ENCODE measurements at regions not wholly inside any gene's neighbourhood (a gene's known extent, or its start where the extent isn't known, plus 50 kb on each side); places are given as distances from the start of the nearest gene placed in this dataset.
"Not testable (repeated sequence)": the region's sequence is repeated elsewhere in the genome, so short reads cannot be mapped to it uniquely, and the experiment has no call there.

- no peak for FAIRE-seq
Observed at GRCh38 chr15:29550834-29551465, 271.3 kb downstream of the TJP1 start.

- FAIRE-seq, result no peak
Observed at GRCh38 chr15:29548006-29548405, 274.3 kb downstream of the TJP1 start.

GRCh38 chr15:29544513-29545128, 275.0 kb upstream of the NSMCE3 start:
- no peak for FAIRE-seq

GRCh38 chr15:29542994-29543393, 273.4 kb upstream of the NSMCE3 start:
- FAIRE-seq, result no peak

GRCh38 chr15:29541309-29541708, 271.7 kb upstream of the NSMCE3 start:
- FAIRE-seq, result no peak

GRCh38 chr15:29540479-29540878, 270.9 kb upstream of the NSMCE3 start:
- FAIRE-seq, result no peak

- no peak for FAIRE-seq
Observed at GRCh38 chr15:29539736-29540135, 270.1 kb upstream of the NSMCE3 start.

- FAIRE-seq, result no peak
Observed at GRCh38 chr15:29538044-29538443, 268.4 kb upstream of the NSMCE3 start.

- FAIRE-seq, result no peak
Observed at GRCh38 chr15:29535952-29536351, 266.3 kb upstream of the NSMCE3 start.

- no peak for FAIRE-seq
Observed at GRCh38 chr15:29534378-29534777, 264.8 kb upstream of the NSMCE3 start.

- no peak for FAIRE-seq
Observed at GRCh38 chr15:29533647-29534046, 264.0 kb upstream of the NSMCE3 start.

- FAIRE-seq, result peak; percentile 5
Observed at GRCh38 chr15:29532296-29532695, 262.7 kb upstream of the NSMCE3 start.

- no peak for FAIRE-seq
Observed at GRCh38 chr15:29530966-29531365, 261.3 kb upstream of the NSMCE3 start.

- no peak for FAIRE-seq
Observed at GRCh38 chr15:29529043-29529442, 259.4 kb upstream of the NSMCE3 start.

GRCh38 chr15:29528276-29528675, 258.7 kb upstream of the NSMCE3 start:
- no peak for FAIRE-seq

- FAIRE-seq, result no peak
Observed at GRCh38 chr15:29526802-29527201, 257.2 kb upstream of the NSMCE3 start.

GRCh38 chr15:29522373-29523276, 253.0 kb upstream of the NSMCE3 start:
- no peak for FAIRE-seq

- no peak for FAIRE-seq
Observed at GRCh38 chr15:29518442-29518841, 248.8 kb upstream of the NSMCE3 start.

- no peak for FAIRE-seq
Observed at GRCh38 chr15:29517829-29518228, 248.2 kb upstream of the NSMCE3 start.

- FAIRE-seq, result no peak
Observed at GRCh38 chr15:29516929-29517328, 247.3 kb upstream of the NSMCE3 start.

- no peak for FAIRE-seq
Observed at GRCh38 chr15:29514926-29515325, 245.3 kb upstream of the NSMCE3 start.

GRCh38 chr15:29511663-29512062, 242.0 kb upstream of the NSMCE3 start:
- no peak for FAIRE-seq

- FAIRE-seq, result not testable (repeated sequence)
Observed at GRCh38 chr15:29505535-29505934, 235.9 kb upstream of the NSMCE3 start.

Measured in islet of Langerhans (tissue), 1 donor.